ENCODE measurements at regions not wholly inside any gene's neighbourhood (a gene's known extent, or its start where the extent isn't known, plus 50 kb on each side); places are given as distances from the start of the nearest gene placed in this dataset.

DNA sequence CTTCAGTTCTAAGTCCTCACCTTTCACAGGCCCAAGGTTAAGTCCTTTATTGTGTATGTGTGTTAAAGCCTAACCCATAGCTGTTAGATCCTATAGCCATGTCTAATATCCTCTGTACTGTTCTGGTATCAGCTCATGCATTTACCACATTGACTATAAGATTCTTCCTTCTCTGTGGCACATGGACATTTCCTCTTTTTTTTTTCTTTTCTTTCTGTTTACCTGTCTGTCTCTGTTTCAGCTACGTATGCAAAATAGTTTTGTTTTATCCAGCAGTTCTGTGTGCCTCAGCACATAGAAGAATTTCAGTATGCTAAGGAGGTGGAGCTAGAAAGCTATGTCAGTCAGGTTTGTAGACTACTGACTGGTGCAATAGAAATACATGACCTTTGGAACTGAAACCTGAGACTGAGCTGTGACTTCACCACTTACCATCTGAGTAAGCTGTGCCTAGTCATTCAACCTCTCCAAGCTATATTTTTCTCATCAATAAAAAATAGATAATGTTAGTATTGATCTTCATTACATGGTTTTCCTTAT lies 155.6 kb upstream of the VLDLR start:
- no peak for TF ChIP-seq POLR2A (IDR thresholded peaks at IDR 0.05; ENCODE audit: low read depth, low read length)
- no peak for TF ChIP-seq POLR2AphosphoS5 (IDR thresholded peaks at IDR 0.05; ENCODE audit: low read depth, low read length)
